ENCODE measurements at regions not wholly inside any gene's neighbourhood (a gene's known extent, or its start where the extent isn't known, plus 50 kb on each side); places are given as distances from the start of the nearest gene placed in this dataset.

DNA sequence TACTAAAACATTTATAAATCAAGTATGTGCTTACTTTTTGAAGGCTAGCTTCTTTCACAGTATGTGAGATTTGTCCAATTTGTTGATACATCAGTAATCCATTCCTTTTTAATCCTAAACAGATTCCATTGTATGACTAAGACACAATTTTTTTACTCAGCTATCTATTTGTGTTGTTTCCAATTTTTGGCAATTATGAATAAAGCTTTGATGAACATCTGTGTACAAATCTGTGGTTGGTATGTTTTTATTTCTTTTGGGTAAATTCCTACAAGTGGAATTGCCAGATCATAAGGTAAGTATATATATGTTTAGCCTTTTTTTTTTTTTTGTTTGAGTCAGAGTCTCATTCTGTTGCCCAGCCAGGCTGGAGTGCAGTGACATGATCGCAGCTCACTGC, 56.2 kb upstream of the VEPH1 start:
- peaks cover 7% of the 10 kb centered on the region for H3K27me3 Mint-ChIP-seq (ENCODE audit: low read depth)
- no peak overlapping the region for H3K27ac Mint-ChIP-seq
- H3K36me3 Mint-ChIP-seq: no peaks in the 10 kb centered on the region
- DNase-seq (ENCODE audit: low spot score in 2 of 2, unreplicated experiment in 2 of 2): no peak
- TF ChIP-seq, protein P1, sequence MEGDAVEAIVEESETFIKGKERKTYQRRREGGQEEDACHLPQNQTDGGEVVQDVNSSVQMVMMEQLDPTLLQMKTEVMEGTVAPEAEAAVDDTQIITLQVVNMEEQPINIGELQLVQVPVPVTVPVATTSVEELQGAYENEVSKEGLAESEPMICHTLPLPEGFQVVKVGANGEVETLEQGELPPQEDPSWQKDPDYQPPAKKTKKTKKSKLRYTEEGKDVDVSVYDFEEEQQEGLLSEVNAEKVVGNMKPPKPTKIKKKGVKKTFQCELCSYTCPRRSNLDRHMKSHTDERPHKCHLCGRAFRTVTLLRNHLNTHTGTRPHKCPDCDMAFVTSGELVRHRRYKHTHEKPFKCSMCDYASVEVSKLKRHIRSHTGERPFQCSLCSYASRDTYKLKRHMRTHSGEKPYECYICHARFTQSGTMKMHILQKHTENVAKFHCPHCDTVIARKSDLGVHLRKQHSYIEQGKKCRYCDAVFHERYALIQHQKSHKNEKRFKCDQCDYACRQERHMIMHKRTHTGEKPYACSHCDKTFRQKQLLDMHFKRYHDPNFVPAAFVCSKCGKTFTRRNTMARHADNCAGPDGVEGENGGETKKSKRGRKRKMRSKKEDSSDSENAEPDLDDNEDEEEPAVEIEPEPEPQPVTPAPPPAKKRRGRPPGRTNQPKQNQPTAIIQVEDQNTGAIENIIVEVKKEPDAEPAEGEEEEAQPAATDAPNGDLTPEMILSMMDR (IDR thresholded peaks at IDR 0.05; ENCODE audit: unreplicated experiment): no peak
- no peak overlapping the region for H3K4me3 Mint-ChIP-seq
- no peaks in the 10 kb centered on the region for H3K4me1 Mint-ChIP-seq
- H3K9me3 Mint-ChIP-seq: peaks cover 21% of the 10 kb centered on the region

Measured in mesothelial cell of epicardium (in vitro differentiated cells).